DOHH2 (cell line): ENCODE measurements at regions not wholly inside any gene's neighbourhood (a gene's known extent, or its start where the extent isn't known, plus 50 kb on each side); places are given as distances from the start of the nearest gene placed in this dataset.

Experiments used
- H3F3A ChIP-seq: fragments of 200-600 bp; sonication (generic), shearing (Covaris generic); 2 replicates; pipeline ENCODE4 v1.6.0; 2016; ENCODE audit warnings: antibody characterized with exemption, mild to moderate bottlenecking; ENCODE audit not compliant: control insufficient read depth, insufficient read depth
- H3K27ac ChIP-seq: fragments of 200-600 bp; sonication (generic); 2 replicates; pipeline ENCODE4 v1.5.1; 2014; ENCODE audit warnings: low read depth, mild to moderate bottlenecking, low read length, moderate library complexity
- H3K27me3 ChIP-seq: fragments of 200-600 bp; sonication (generic); 2 replicates; pipeline ENCODE4 v1.6.1; 2014; ENCODE audit warnings: mild to moderate bottlenecking, low read length, mixed read lengths; ENCODE audit not compliant: control insufficient read depth
- H3K36me3 ChIP-seq: fragments of 200-600 bp; sonication (generic); 2 replicates; pipeline ENCODE4 v1.6.1; 2014; ENCODE audit warnings: mild to moderate bottlenecking, low read length, moderate library complexity, mixed read lengths; ENCODE audit not compliant: control insufficient read depth
- H3K4me1 ChIP-seq: fragments of 200-600 bp; sonication (generic); 2 replicates; pipeline ENCODE4 v1.6.1; 2014; ENCODE audit warnings: mild to moderate bottlenecking, low read length, mixed read lengths; ENCODE audit not compliant: control insufficient read depth
- H3K4me2 ChIP-seq: fragments of 200-600 bp; sonication (generic); 2 replicates; pipeline ENCODE4 v1.6.0; 2014; ENCODE audit warnings: mild to moderate bottlenecking, low read length, moderate library complexity
- H3K4me3 ChIP-seq: fragments of 200-600 bp; sonication (generic); 2 replicates; pipeline ENCODE4 v1.5.1; 2014; ENCODE audit warnings: mild to moderate bottlenecking, low read length, mixed read lengths
- H3K79me2 ChIP-seq: fragments of 200-600 bp; sonication (generic); 2 replicates; pipeline ENCODE4 v1.6.1; 2014; ENCODE audit warnings: mild to moderate bottlenecking, low read length, mixed read lengths; ENCODE audit not compliant: control insufficient read depth
- H3K9me2 ChIP-seq: fragments of 200-600 bp; sonication (generic); replicated peaks from 2 replicates; pipeline ENCODE4 v1.6.1; 2014; ENCODE audit warnings: mild to moderate bottlenecking, low read length, mixed read lengths; ENCODE audit not compliant: control insufficient read depth
- H3K9me3 ChIP-seq: fragments of 200-600 bp; sonication (generic); 2 replicates; pipeline ENCODE4 v1.6.1; 2014; ENCODE audit warnings: antibody characterized with exemption, low read length, mixed read lengths; ENCODE audit not compliant: control insufficient read depth, insufficient read depth
- H4K20me1 ChIP-seq: fragments of 200-600 bp; sonication (generic); 2 replicates; pipeline ENCODE4 v1.6.0; 2014; ENCODE audit warnings: low read depth, mild to moderate bottlenecking, antibody characterized with exemption, low read length, moderate library complexity; ENCODE audit not compliant: control insufficient read depth, insufficient read depth
- CTCF ChIP-seq: fragments of 200-600 bp; sonication (generic); IDR thresholded peaks from one replicate; pipeline ENCODE4 v1.5.1; 2014; ENCODE audit warnings: antibody characterized with exemption, mild to moderate bottlenecking, low read depth, low read length; ENCODE audit not compliant: poor library complexity, severe bottlenecking
- EZH2phosphoT487 ChIP-seq: fragments of 200-600 bp; sonication (generic); IDR thresholded peaks from 2 replicates; pipeline ENCODE4 v1.6.1; 2017; ENCODE audit warnings: borderline replicate concordance, mild to moderate bottlenecking, antibody characterized with exemption, low read length, moderate library complexity, mixed read lengths

- Histone ChIP-seq H3K27me3 (no peaks in the 10 kb centered on the region), H3K4me3 (no peak overlapping the region), H3K4me2 (no peak overlapping the region), H3K79me2 (no peaks in the 10 kb centered on the region), H4K20me1 (no peaks in the 10 kb centered on the region), H3K9me2 (no peaks in the 10 kb centered on the region), H3F3A (no peaks in the 10 kb centered on the region), H3K4me1 (no peaks in the 10 kb centered on the region), H3K27ac (no peak overlapping the region), H3K9me3 (no peaks in the 10 kb centered on the region), H3K36me3 (no peaks in the 10 kb centered on the region)
- TF ChIP-seq EZH2phosphoT487 (no peak), CTCF (no peak)
These were observed 209.5 kb downstream of the PCDH7 start for GRCh38 chr4:30929649-30930048.

- Histone ChIP-seq H4K20me1 (no peaks in the 10 kb centered on the region), H3K79me2 (no peaks in the 10 kb centered on the region), H3K9me3 (no peaks in the 10 kb centered on the region), H3K4me3 (no peak overlapping the region), H3K36me3 (no peaks in the 10 kb centered on the region), H3K9me2 (no peaks in the 10 kb centered on the region), H3K27me3 (no peaks in the 10 kb centered on the region), H3K4me2 (no peak overlapping the region), H3K4me1 (no peaks in the 10 kb centered on the region), H3K27ac (no peak overlapping the region), H3F3A (no peaks in the 10 kb centered on the region)
- no peak for TF ChIP-seq EZH2phosphoT487
- no peak for TF ChIP-seq CTCF
These were observed 210.1 kb downstream of the PCDH7 start for GRCh38 chr4:30930276-30930675.

GRCh38 chr4:30932581-30932980 is 212.4 kb downstream of the PCDH7 start:
- no peaks in the 10 kb centered on the region for H3K4me1 ChIP-seq

More at GRCh38 chr4:30932581-30932980, 212.4 kb downstream of the PCDH7 start:
- no peak overlapping the region for H3K4me3 ChIP-seq
- no peaks in the 10 kb centered on the region for H4K20me1 ChIP-seq
- H3K79me2 ChIP-seq, result no peaks in the 10 kb centered on the region
- H3K27me3 ChIP-seq, result no peaks in the 10 kb centered on the region
- no peaks in the 10 kb centered on the region for H3F3A ChIP-seq
- H3K4me2 ChIP-seq, result no peak overlapping the region
- no peaks in the 10 kb centered on the region for H3K36me3 ChIP-seq
- H3K9me3 ChIP-seq, result no peaks in the 10 kb centered on the region
- H3K27ac ChIP-seq, result no peak overlapping the region
- H3K9me2 ChIP-seq, result no peaks in the 10 kb centered on the region
- TF ChIP-seq EZH2phosphoT487, result no peak
- no peak for TF ChIP-seq CTCF
